NCI-H345 treated with DMSO at 0.1 percent for 48 hours (cell line): ENCODE measurements at regions not wholly inside any gene's neighbourhood (a gene's known extent, or its start where the extent isn't known, plus 50 kb on each side); places are given as distances from the start of the nearest gene placed in this dataset.

ENCODE experiments used
- DNase-seq: peaks from one replicate; lab custom pipeline; 2025; ENCODE audit not compliant: unreplicated experiment; lab: John Stamatoyannopoulos, UW

- no peak for DNase-seq
Observed at GRCh38 chr4:43918377-43918776, 530.2 kb downstream of the KCTD8 start.

DNA sequence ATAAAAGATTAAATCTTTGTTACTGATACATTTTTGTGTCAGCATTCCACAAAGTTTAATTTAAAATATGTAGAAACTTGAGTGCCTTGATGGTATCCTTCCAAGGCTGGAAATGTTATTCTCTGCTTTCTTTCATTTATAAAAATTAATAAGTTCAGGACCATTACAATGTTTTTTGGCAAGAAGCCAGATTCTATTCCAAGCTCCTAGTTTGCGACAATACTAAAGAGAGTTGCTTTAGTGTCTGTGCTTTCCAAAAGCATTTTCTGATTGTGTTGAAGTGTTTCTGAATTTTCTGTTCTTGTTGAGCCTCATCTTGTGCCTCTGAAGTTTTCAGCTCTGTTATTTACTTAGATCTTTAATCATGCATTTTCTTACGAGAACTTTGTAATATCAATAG lies 516.2 kb downstream of the KCTD8 start:
- DNase-seq: no peak

- DNase-seq: no peak
Observed at GRCh38 chr4:43943998-43944397, 504.6 kb downstream of the KCTD8 start.

DNA sequence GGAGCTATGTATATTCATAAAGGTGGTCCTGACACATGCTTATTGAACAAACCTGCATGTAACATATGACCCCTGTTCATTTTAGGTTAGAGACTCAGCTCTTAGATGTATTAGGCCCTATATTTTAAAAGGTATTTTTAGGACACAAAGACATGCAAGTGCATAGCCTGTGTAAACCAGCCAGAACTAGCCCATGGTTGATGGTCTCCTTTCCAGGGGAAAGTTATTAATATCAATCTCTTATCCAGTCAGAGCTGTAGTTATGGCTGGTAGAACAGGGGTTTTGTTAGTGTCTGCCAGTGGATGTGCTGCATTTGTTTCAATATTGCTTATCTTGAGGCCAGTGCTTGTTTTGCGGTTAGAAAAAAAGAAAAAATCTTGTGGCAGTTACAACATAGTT lies 488.6 kb downstream of the KCTD8 start:
- no peak for DNase-seq

- no peak for DNase-seq
Observed at GRCh38 chr4:43968011-43968410, 480.6 kb downstream of the KCTD8 start.

GRCh38 chr4:43983610-43984009 lies 465.0 kb downstream of the KCTD8 start:
- DNase-seq: no peak

- no peak for DNase-seq
Observed at GRCh38 chr4:43987331-43987944, 461.2 kb downstream of the KCTD8 start.

- no peak for DNase-seq
Observed at GRCh38 chr4:43990551-43990950, 458.1 kb downstream of the KCTD8 start.

DNA sequence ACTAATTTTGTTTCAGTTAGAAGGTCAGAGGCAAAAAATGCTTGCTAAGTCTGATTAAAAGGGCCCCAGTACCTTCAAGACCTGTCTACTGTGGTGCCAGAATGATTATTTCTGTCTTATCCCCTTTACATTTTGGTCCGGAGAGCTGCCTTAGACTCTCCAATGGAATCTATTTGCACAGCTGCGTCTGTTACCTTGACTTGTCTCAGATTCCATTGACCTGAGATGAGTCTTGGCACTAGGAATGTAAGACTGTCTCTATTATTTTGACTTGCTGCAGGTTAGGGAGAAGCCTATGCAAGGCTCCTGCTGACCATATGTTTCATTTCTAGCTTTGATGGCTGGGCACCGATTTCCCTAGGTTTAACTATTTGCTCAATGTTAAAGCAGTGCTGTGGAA lies 457.6 kb downstream of the KCTD8 start:
- no peak for DNase-seq

DNA sequence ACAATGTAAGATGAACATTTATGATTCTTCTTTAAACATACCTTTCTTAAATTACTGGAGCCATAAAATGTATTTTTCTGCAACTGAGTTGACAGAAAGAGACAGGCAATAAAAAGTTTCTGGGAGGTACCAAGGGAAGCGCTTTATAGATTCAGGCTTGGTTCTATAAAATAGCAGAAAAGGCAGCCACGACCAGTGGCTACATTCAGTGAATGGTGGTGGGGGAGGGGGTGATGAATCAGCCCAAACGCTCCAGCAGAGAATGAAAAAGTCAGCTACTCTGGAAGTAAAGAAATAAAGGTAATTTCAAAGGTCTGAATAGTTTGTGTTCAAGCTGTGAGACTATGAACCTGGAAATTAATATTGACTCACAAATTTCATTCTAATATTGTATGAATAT lies 456.1 kb downstream of the KCTD8 start:
- DNase-seq: no peak

DNA sequence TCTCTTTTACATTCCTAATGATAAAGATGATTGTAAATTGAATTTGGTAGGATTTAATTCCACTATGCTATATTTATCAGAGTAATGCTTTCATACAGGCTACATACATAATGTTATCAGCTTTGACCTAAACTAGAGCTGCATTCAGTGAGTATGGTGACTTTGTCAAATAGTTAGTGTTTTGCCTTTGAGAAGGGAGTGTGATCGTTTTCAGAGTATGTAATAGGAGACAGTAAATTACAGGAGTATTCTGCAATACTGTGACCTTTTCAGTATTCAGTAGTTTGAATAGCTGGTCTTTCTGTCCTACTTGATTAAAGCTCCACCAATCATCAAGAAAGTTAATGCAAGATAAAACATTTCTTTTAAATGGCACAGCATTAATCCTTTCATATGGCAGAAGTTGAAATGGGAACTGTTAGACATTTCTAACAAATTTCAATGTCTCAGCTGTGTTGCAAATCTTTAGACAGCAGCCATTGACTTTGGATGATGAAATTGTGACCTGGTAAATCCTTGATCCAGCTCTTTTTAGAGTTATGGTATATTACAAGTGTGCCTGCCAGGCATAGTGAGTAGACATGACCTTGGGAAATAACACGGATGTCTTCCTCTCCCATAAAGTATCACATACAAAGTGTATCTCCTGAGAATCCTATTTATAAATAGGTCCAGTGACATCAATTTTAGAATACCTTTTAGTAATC lies 455.3 kb downstream of the KCTD8 start:
- DNase-seq: no peak

- DNase-seq: no peak
Observed at GRCh38 chr4:43999669-44000068, 448.9 kb downstream of the KCTD8 start.

- DNase-seq: no peak
Observed at GRCh38 chr4:44002368-44002767, 446.2 kb downstream of the KCTD8 start.

DNA sequence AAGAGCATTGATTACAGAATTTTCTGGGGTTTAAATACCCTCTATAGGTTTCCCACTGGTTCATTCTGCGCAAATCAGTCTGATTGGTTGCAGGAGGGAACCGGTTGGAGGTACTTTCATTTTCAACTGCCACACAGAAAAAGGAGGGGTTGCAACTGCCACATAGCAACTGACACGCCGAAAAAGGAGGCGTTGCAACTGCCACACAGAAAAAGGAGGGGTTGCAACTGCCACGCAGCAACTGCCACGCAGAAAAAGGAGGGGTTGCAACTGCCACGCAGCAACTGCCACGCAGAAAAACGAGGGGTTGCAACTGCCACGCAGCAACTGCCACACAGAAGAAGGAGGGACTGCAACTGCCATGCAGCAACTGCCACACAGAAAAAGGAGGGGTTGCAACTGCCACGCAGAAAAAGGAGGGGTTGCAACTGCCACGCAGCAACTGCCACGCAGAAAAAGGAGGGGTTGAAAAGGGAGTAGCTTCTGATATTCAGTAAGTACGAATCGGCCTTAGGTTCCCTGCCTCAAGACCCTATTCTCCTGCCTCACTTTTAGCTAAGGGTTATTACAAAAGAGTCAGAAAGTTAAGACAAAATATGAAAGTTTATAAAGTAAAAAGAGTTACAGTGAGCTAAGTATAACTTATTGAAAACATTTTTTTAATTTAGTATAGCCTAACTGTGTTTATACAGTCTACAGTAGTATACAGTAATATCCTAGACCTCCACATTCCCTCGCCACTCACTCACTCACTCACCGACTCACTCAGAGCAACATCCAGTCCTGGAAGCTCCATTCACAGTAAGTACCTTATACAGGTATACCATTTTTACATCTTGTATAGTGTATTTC lies 431.8 kb downstream of the KCTD8 start:
- no peak for DNase-seq

DNA sequence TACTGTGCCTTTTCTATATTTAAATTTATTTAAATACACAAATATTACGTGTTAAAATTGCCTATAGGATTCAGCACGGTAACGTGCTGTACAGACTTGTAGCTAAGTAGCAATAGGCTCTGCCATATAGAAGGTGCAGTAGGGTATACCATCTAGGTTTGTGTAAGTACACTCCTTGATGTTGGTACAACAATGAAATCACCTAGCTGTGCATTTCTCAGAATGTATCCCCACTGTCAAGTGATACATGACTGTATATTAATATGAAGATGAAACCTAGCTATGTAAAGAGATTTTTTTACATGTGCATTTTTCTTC lies 431.2 kb downstream of the KCTD8 start:
- no peak for DNase-seq

GRCh38 chr4:44019721-44020120 lies 428.9 kb downstream of the KCTD8 start:
- no peak for DNase-seq

DNA sequence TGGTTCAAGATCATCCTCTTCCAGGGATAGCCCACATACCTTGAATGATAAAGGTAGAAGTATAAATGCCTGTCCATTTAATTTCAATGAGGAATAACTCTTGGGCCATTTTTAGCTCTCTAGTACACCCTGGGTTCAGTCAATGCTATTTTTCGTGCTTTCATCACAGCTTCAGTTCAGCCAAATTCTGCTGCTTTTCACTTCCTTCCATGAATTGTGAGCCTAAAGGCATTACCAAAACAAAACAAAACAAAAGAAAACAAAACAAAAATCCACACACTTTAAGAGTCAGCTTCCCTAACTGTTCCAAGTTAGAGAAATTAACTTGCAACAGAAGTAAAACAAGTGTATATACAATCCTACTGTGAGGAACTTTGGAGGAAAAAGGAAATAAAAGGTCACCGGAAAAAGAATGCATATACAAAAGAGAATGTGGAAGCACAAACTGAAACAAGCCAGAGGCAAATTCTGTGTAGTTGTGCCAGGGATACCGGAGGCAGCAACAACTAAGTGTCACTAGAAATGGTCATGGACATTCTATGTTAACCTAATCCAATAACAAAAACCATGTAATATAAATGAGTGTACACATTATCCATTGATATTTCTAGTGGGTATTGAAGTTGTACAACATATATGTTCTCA lies 423.1 kb downstream of the KCTD8 start:
- DNase-seq: no peak

DNA sequence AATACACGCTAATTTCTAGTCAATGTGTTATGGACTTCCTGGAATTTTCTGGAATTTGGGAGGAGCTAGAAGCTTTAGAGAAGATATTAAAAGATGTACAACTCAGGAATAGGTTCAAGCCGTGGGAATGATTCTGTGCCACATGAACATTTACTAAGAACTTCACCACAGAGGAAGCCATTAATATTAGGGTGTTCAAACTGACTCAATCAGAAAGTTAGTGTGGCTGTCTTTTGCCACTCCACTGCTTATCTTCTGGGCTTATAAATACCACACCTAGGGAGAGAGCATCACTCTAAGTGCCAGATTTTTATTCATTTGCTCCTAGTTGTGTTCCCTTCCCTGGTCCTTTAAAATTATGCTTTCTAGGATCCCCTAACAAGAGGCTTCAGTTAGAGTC lies 409.8 kb downstream of the KCTD8 start:
- DNase-seq: no peak

- no peak for DNase-seq
Observed at GRCh38 chr4:44046491-44046890, 402.1 kb downstream of the KCTD8 start.

DNA sequence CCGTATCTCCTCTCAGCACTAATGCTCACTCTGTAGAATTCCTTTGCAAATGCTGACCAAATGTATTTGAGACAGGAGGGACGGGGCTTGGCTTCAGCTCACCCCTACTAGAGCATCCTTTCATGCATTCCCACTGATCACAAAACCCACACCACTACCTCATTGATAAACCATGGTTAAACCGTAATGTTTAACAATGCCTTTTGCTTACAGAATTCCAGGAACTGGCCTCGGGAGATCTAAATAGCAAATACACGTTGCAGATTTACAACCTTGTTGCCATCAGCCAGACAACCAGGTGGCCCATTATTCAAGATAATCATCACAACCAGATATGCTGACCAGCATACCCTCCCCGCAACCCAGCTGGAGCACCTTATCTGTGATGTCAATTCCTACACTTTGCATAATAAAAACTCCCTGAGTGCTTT lies 391.9 kb downstream of the KCTD8 start:
- DNase-seq: no peak

- DNase-seq: no peak
Observed at GRCh38 chr4:44070843-44071242, 377.8 kb downstream of the KCTD8 start.
